CD4-positive, alpha-beta T cell treated with Interleukin-15 for 4 hours (primary cell): ENCODE measurements at regions not wholly inside any gene's neighbourhood (a gene's known extent, or its start where the extent isn't known, plus 50 kb on each side); places are given as distances from the start of the nearest gene placed in this dataset.
"Not testable (repeated sequence)": the region's sequence is repeated elsewhere in the genome, so short reads cannot be mapped to it uniquely, and the experiment has no call there.

Experiments
- DNase-seq: peaks from one replicate; pipeline ENCODE4 v3.0.0-alpha.2; 2020; ENCODE audit warnings: low spot score

GRCh38 chr1:184888505-184888904 lies 85.8 kb downstream of the NIBAN1 start:
- no peak for DNase-seq

GRCh38 chr1:184882957-184883815 lies 91.1 kb downstream of the NIBAN1 start:
- peak; percentile 32 for DNase-seq

GRCh38 chr1:184881941-184882913 lies 92.1 kb downstream of the NIBAN1 start:
- no peak for DNase-seq

GRCh38 chr1:184879876-184880557 lies 94.3 kb downstream of the NIBAN1 start:
- no peak for DNase-seq

GRCh38 chr1:184878602-184879001 lies 95.7 kb downstream of the NIBAN1 start:
- DNase-seq: no peak

- no peak for DNase-seq
Measured at GRCh38 chr1:184878002-184878401, 96.3 kb downstream of the NIBAN1 start.

GRCh38 chr1:184876015-184876414 lies 98.3 kb downstream of the NIBAN1 start:
- DNase-seq: not testable (repeated sequence)

GRCh38 chr1:184875218-184875617 lies 99.1 kb downstream of the NIBAN1 start:
- no peak for DNase-seq

GRCh38 chr1:184870319-184870718 lies 104.0 kb downstream of the NIBAN1 start:
- peak; percentile 43 for DNase-seq

- no peak for DNase-seq
Measured at GRCh38 chr1:184867866-184868689, 106.2 kb downstream of the NIBAN1 start.

- DNase-seq: peak; percentile 84
Measured at GRCh38 chr1:184866991-184867788, 107.1 kb downstream of the NIBAN1 start.

GRCh38 chr1:184866586-184866985 lies 107.7 kb downstream of the NIBAN1 start:
- DNase-seq: no peak

GRCh38 chr1:184865831-184866230 lies 108.5 kb downstream of the NIBAN1 start:
- DNase-seq: no peak

GRCh38 chr1:184861755-184862336 lies 107.2 kb upstream of the EDEM3 start:
- DNase-seq: no peak

GRCh38 chr1:184860985-184861754 lies 106.5 kb upstream of the EDEM3 start:
- DNase-seq: no peak

GRCh38 chr1:184860535-184860934 lies 105.9 kb upstream of the EDEM3 start:
- no peak for DNase-seq

- no peak for DNase-seq
Measured at GRCh38 chr1:184859381-184860105, 104.9 kb upstream of the EDEM3 start.

- no peak for DNase-seq
Measured at GRCh38 chr1:184858288-184858687, 103.6 kb upstream of the EDEM3 start.
